ENCODE measurements at regions not wholly inside any gene's neighbourhood (a gene's known extent, or its start where the extent isn't known, plus 50 kb on each side); places are given as distances from the start of the nearest gene placed in this dataset.

GRCh38 chr14:101048766-101049165, 145.2 kb upstream of the RTL1 start:
- intact Hi-C loops (cut with micrococcal nuclease): no loop called here
- ATAC-seq (ENCODE audit: low read depth) (no peak), DNase-seq (no peak)
- Histone ChIP-seq H2AK5ac (ENCODE audit: low read depth, low read length) (no peak overlapping the region), H2BK5ac (ENCODE audit: low read depth, low read length, poor library complexity, severe bottlenecking) (no peak overlapping the region), H3K9me1 (ENCODE audit: insufficient read depth, low read length) (peaks cover 8% of the 10 kb centered on the region), H3K9ac (ENCODE audit: low read depth, low read length) (no peak overlapping the region), H3K4me1 (ENCODE audit: control insufficient read depth, insufficient read depth, low read length) (no peaks in the 10 kb centered on the region), H3K79me1 (ENCODE audit: low read depth in 1 of 2, low read length in 2 of 2) (peaks cover 4 to 43% of the 10 kb centered on the region in 2 experiments; a peak in 3 of 4 replicates), H3K27ac (ENCODE audit: insufficient read depth, low read length) (no peak overlapping the region), H4K5ac (ENCODE audit: low read depth, low read length) (no peak overlapping the region), H3K9me3 (ENCODE audit: control insufficient read depth, insufficient read depth, low read length) (no peaks in the 10 kb centered on the region), H4K8ac (ENCODE audit: low read depth in 2 of 2, low read length in 2 of 2) (no peak overlapping the region), H3K4me3 (ENCODE audit: insufficient read depth, low read depth, low read length) (no peak overlapping the region), H3K18ac (ENCODE audit: low read depth, low read length) (no peak overlapping the region), H3K56ac (ENCODE audit: extremely low read depth, insufficient read depth, low read length) (no peak overlapping the region), H3K23ac (ENCODE audit: low read depth, low read length) (no peak overlapping the region), H2AFZ (replicated peaks; ENCODE audit: low read length, poor library complexity) (no peak overlapping the region), H2BK20ac (ENCODE audit: low read depth, low read length) (no peak overlapping the region), H3K27me3 (ENCODE audit: control insufficient read depth, insufficient read depth, low read length) (no peaks in the 10 kb centered on the region), H2BK15ac (ENCODE audit: low read depth, low read length) (no peak overlapping the region), H2AK9ac (replicated peaks; ENCODE audit: low read depth, low read length, poor library complexity) (no peak overlapping the region), H3K4ac (ENCODE audit: low read depth, low read length) (no peak overlapping the region), H4K20me1 (ENCODE audit: insufficient read depth, low read length) (peaks cover 27% of the 10 kb centered on the region), H2BK120ac (ENCODE audit: low read depth, low read length) (no peak overlapping the region), H3K36me3 (ENCODE audit: control insufficient read depth, insufficient read depth, low read length) (peaks cover 95% of the 10 kb centered on the region), H4K91ac (ENCODE audit: insufficient read depth, low read depth, low read length) (no peak overlapping the region), H3K4me2 (ENCODE audit: low read depth, low read length) (no peak overlapping the region), H3K14ac (replicated peaks; ENCODE audit: low read depth, low read length) (no peak overlapping the region)
- CTCF ChIA-PET: no interaction called here
- WGBS, 2 experiments (ENCODE audit: extremely low coverage in 2 of 2, insufficient read length in 1 of 2): 47% methylated on average over 8 of the region's 14 CpGs; no CpG with 5 or more reads in 1 of the 2 experiments
- dilution Hi-C loops (cut with HindIII; ENCODE audit: low sequenced_read_pairs, unreplicated experiment): no loop called here
- no TSS peak for BruUV-seq (replicated peaks)
- POLR2A ChIA-PET (ENCODE audit: unreplicated experiment): no interaction called here
- TF ChIP-seq MAFK (IDR thresholded peaks at IDR 0.05; ENCODE audit: low read depth, low read length) (no peak), RFX5 (IDR thresholded peaks at IDR 0.05; ENCODE audit: low read depth, low read length) (no peak), FOS (IDR thresholded peaks at IDR 0.05; ENCODE audit: low read depth, low read length) (no peak), SMC3 (IDR thresholded peaks at IDR 0.05; ENCODE audit: low read depth, low read length) (no peak), CTCF (conservative IDR thresholded peaks at IDR 0.05; ENCODE audit: low read depth, low read length) (no peak), USF2 (IDR thresholded peaks at IDR 0.05; ENCODE audit: low read depth, low read length) (no peak), RAD21 (IDR thresholded peaks at IDR 0.05; ENCODE audit: low read length) (no peak), MXI1 (IDR thresholded peaks at IDR 0.05; ENCODE audit: borderline replicate concordance, low read depth, low read length) (no peak), NFE2L2 (IDR thresholded peaks at IDR 0.05; ENCODE audit: low read depth, low read length) (no peak), RCOR1 (IDR thresholded peaks at IDR 0.05; ENCODE audit: insufficient replicate concordance, low read length) (no peak)
- in situ Hi-C loops (cut with MboI; ENCODE audit: low sequenced_read_pairs): no loop called here
